H9 (cell line): ENCODE measurements at regions not wholly inside any gene's neighbourhood (a gene's known extent, or its start where the extent isn't known, plus 50 kb on each side); places are given as distances from the start of the nearest gene placed in this dataset.

Experiments
- DNase-seq: peaks from one replicate; pipeline ENCODE4 v3.0.0-alpha.2; 2017
- H2AFZ ChIP-seq: one replicate; pipeline ENCODE4 v1.6.1; 2013; ENCODE audit warnings: mild to moderate bottlenecking, low read length, control low read depth, moderate library complexity
- H2AK5ac ChIP-seq: 2 replicates; pipeline ENCODE4 v1.6.1; 2013; ENCODE audit warnings: low read length, control low read depth, mixed read lengths; ENCODE audit not compliant: insufficient read length
- H2BK120ac ChIP-seq: one replicate; pipeline ENCODE4 v1.6.1; 2013; ENCODE audit warnings: low read depth, mild to moderate bottlenecking, low read length, control low read depth, inconsistent platforms; ENCODE audit not compliant: poor library complexity, severe bottlenecking
- H2BK12ac ChIP-seq: 2 replicates; pipeline ENCODE4 v1.6.1; 2013; ENCODE audit warnings: low read length, control low read depth, mixed read lengths, low read depth; ENCODE audit not compliant: insufficient read length
- H2BK15ac ChIP-seq: 2 replicates; pipeline ENCODE4 v1.6.1; 2013; ENCODE audit warnings: low read depth, low read length, control low read depth
- H2BK20ac ChIP-seq: one replicate; pipeline ENCODE4 v1.6.1; 2013; ENCODE audit warnings: low read depth, mild to moderate bottlenecking, low read length, control low read depth, inconsistent platforms; ENCODE audit not compliant: poor library complexity, severe bottlenecking
- H2BK5ac ChIP-seq: 2 replicates; pipeline ENCODE4 v1.6.1; 2013; ENCODE audit warnings: low read length, control low read depth, mixed read lengths; ENCODE audit not compliant: insufficient read length
- H3K14ac ChIP-seq: 2 replicates; pipeline ENCODE4 v1.6.1; 2013; ENCODE audit warnings: low read length, control low read depth; ENCODE audit not compliant: insufficient read depth
- H3K18ac ChIP-seq: 2 replicates; pipeline ENCODE4 v1.6.1; 2013; ENCODE audit warnings: low read depth, mild to moderate bottlenecking, mixed read lengths, low read length, control low read depth; ENCODE audit not compliant: insufficient read length
- H3K23ac ChIP-seq: 2 replicates; pipeline ENCODE4 v1.6.1; 2013; ENCODE audit warnings: low read length, control low read depth, mixed read lengths, low read depth; ENCODE audit not compliant: insufficient read length
- H3K23me2 ChIP-seq: 2 replicates; pipeline ENCODE4 v1.6.1; 2013; ENCODE audit warnings: low read depth, mild to moderate bottlenecking, mixed read lengths, low read length, control low read depth; ENCODE audit not compliant: insufficient read length, poor library complexity, severe bottlenecking
- H3K27ac ChIP-seq: 2 replicates; pipeline ENCODE4 v1.5.1; 2013; ENCODE audit warnings: low read length, control low read depth, mixed read lengths, low read depth; ENCODE audit not compliant: insufficient read length
- H3K27me3 ChIP-seq: 2 replicates; pipeline ENCODE4 v1.6.1; 2013; ENCODE audit warnings: low read length, control low read depth, inconsistent platforms; ENCODE audit not compliant: insufficient read depth
- H3K4ac ChIP-seq: 2 replicates; pipeline ENCODE4 v1.6.1; 2013; ENCODE audit warnings: low read depth, mild to moderate bottlenecking, control low read depth, inconsistent platforms, low read length, moderate library complexity
- H3K4me1 ChIP-seq: 2 replicates; pipeline ENCODE4 v1.6.1; 2013; ENCODE audit warnings: low read length, control low read depth, inconsistent platforms; ENCODE audit not compliant: insufficient read depth
- H3K4me2 ChIP-seq: 2 replicates; pipeline ENCODE4 v1.6.1; 2013; ENCODE audit warnings: low read length, control low read depth, mixed read lengths; ENCODE audit not compliant: insufficient read length, insufficient read depth
- H3K56ac ChIP-seq: 2 replicates; pipeline ENCODE4 v1.6.1; 2013; ENCODE audit warnings: low read depth, mild to moderate bottlenecking, mixed read lengths, low read length, control low read depth; ENCODE audit not compliant: insufficient read length
- H3K79me1 ChIP-seq: 2 replicates; pipeline ENCODE4 v1.6.1; 2013; ENCODE audit warnings: low read depth, mild to moderate bottlenecking, moderate library complexity, low read length, control low read depth, inconsistent platforms; ENCODE audit not compliant: insufficient read depth, poor library complexity, severe bottlenecking
- H3K79me2 ChIP-seq: 2 replicates; pipeline ENCODE4 v1.6.1; 2013; ENCODE audit warnings: low read length, control low read depth, inconsistent platforms; ENCODE audit not compliant: insufficient read depth
- H3K9ac ChIP-seq: 2 replicates; pipeline ENCODE4 v1.6.1; 2013; ENCODE audit warnings: low read length, control low read depth, mixed read lengths; ENCODE audit not compliant: insufficient read length; ENCODE audit errors: extremely low read depth
- H3K9me3 ChIP-seq: one replicate; pipeline ENCODE4 v1.6.1; 2013; ENCODE audit warnings: low read depth, low read length, inconsistent platforms; ENCODE audit not compliant: control insufficient read depth
- H3T11ph ChIP-seq: one replicate; pipeline ENCODE4 v1.6.1; 2013; ENCODE audit warnings: mild to moderate bottlenecking, low read length, control low read depth, inconsistent platforms
- H4K20me1 ChIP-seq: one replicate; pipeline ENCODE4 v1.6.1; 2013; ENCODE audit not compliant: control insufficient read depth, insufficient read length, insufficient read depth
- H4K5ac ChIP-seq: 2 replicates; pipeline ENCODE4 v1.6.1; 2013; ENCODE audit warnings: low read depth, mild to moderate bottlenecking, mixed read lengths, low read length, control low read depth; ENCODE audit not compliant: insufficient read length
- H4K8ac ChIP-seq: replicated peaks from 2 replicates; pipeline ENCODE4 v1.6.1; 2013; ENCODE audit warnings: low read length, control low read depth, mixed read lengths, low read depth; ENCODE audit not compliant: insufficient read length
- H4K91ac ChIP-seq: 2 replicates; pipeline ENCODE4 v1.6.1; 2013; ENCODE audit warnings: low read depth, mild to moderate bottlenecking, moderate library complexity, mixed read lengths, low read length, control low read depth; ENCODE audit not compliant: insufficient read length
- H3K27ac Mint-ChIP-seq, 3 experiments: 2 replicates in 2 of 3; 3 replicates in 1 of 3; pipeline ENCODE4 v1.8.0; 2020 to 2021; ENCODE audit warnings: mixed read lengths in 3 of 3, mild to moderate bottlenecking in 1 of 3, moderate library complexity in 1 of 3
- H3K27me3 Mint-ChIP-seq: 2 replicates; pipeline ENCODE4 v1.8.0; 2021; ENCODE audit warnings: low read depth, mild to moderate bottlenecking, moderate library complexity, mixed read lengths
- H3K36me3 Mint-ChIP-seq, 3 experiments: 2 replicates in 2 of 3; 3 replicates in 1 of 3; pipeline ENCODE4 v1.8.0; 2020 to 2021; ENCODE audit warnings: low read depth in 3 of 3, mixed read lengths in 3 of 3; ENCODE audit not compliant: insufficient read depth in 1 of 3
- H3K4me1 Mint-ChIP-seq, 2 experiments: 2 replicates each; pipeline ENCODE4 v1.8.0; 2020; ENCODE audit warnings: mixed read lengths in 2 of 2
- H3K4me3 Mint-ChIP-seq, 2 experiments: 2 replicates in 1 of 2; 3 replicates in 1 of 2; pipeline ENCODE4 v1.8.0; 2020 to 2021; ENCODE audit warnings: mild to moderate bottlenecking in 2 of 2, mixed read lengths in 2 of 2, moderate library complexity in 1 of 2
- H3K9me3 Mint-ChIP-seq, 2 experiments: 2 replicates in 1 of 2; 3 replicates in 1 of 2; pipeline ENCODE4 v1.8.0; 2020; ENCODE audit warnings: mild to moderate bottlenecking in 2 of 2, mixed read lengths in 2 of 2, moderate library complexity in 1 of 2
- TF ChIP-seq, protein P1 (sequence below): fragments of 200-600 bp; sonication (generic); conservative IDR thresholded peaks from 3 replicates; pipeline ENCODE4 v1.8.0; 2021; ENCODE audit warnings: antibody characterized with exemption, mild to moderate bottlenecking

DNA sequence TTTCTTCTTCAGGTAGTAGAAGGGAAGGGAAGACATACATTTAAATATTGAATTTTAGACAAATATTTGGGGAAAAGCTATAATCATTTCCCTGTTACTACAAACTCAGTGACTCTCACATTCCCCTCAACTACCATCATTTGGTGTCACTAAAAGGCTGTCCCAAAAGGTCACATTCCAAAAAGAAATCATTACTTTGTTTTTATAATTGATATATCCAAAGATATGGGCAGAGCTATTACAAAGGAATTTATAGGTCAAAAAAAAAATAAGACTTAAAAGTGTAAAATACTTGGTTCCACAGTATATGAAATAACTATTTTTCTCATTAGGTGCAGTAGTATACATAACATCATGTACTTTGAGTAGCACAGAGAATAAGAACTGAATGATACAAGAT, 751.4 kb downstream of the KCNA4 start:
- Histone ChIP-seq H4K8ac (no peak overlapping the region), H2AK5ac (no peak overlapping the region), H2BK20ac (no peak overlapping the region), H4K20me1 (no peaks in the 10 kb centered on the region), H3K9ac (no peak overlapping the region), H3K18ac (no peak overlapping the region), H2BK12ac (no peak overlapping the region), H3K79me1 (no peaks in the 10 kb centered on the region), H2BK120ac (no peak overlapping the region), H3T11ph (no peak overlapping the region), H3K4me2 (no peak overlapping the region), H2BK5ac (no peak overlapping the region), H3K23ac (no peak overlapping the region), H3K4me1 (no peaks in the 10 kb centered on the region; the same call in 1 of the 2 replicates), H3K23me2 (no peaks in the 10 kb centered on the region), H4K91ac (no peak overlapping the region), H4K5ac (no peak overlapping the region), H3K14ac (no peak overlapping the region), H3K79me2 (no peaks in the 10 kb centered on the region), H3K9me3 (no peaks in the 10 kb centered on the region), H2BK15ac (no peak overlapping the region), H2AFZ (no peak overlapping the region), H3K27ac (no peak overlapping the region), H3K27me3 (no peaks in the 10 kb centered on the region), H3K4ac (no peak overlapping the region), H3K56ac (no peak overlapping the region)
- DNase-seq = no peak
- no peak overlapping the region for H3K4me3 Mint-ChIP-seq
- TF ChIP-seq, protein P1, sequence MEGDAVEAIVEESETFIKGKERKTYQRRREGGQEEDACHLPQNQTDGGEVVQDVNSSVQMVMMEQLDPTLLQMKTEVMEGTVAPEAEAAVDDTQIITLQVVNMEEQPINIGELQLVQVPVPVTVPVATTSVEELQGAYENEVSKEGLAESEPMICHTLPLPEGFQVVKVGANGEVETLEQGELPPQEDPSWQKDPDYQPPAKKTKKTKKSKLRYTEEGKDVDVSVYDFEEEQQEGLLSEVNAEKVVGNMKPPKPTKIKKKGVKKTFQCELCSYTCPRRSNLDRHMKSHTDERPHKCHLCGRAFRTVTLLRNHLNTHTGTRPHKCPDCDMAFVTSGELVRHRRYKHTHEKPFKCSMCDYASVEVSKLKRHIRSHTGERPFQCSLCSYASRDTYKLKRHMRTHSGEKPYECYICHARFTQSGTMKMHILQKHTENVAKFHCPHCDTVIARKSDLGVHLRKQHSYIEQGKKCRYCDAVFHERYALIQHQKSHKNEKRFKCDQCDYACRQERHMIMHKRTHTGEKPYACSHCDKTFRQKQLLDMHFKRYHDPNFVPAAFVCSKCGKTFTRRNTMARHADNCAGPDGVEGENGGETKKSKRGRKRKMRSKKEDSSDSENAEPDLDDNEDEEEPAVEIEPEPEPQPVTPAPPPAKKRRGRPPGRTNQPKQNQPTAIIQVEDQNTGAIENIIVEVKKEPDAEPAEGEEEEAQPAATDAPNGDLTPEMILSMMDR = no peak
- no peaks in the 10 kb centered on the region for H3K4me1 Mint-ChIP-seq
- H3K27me3 Mint-ChIP-seq = no peaks in the 10 kb centered on the region
- no peaks in the 10 kb centered on the region for H3K9me3 Mint-ChIP-seq
- no peak overlapping the region for H3K27ac Mint-ChIP-seq
- no peaks in the 10 kb centered on the region for H3K36me3 Mint-ChIP-seq
